Thyroid gland (tissue), 4 donors: ENCODE measurements at regions not wholly inside any gene's neighbourhood (a gene's known extent, or its start where the extent isn't known, plus 50 kb on each side); places are given as distances from the start of the nearest gene placed in this dataset.

Source experiments
- CTCF ChIP-seq, 6 experiments: fragments of 200-600 bp in 3 of 6; fragments of 450-650 bp in 3 of 6; sonication (generic) in 3 of 6; IDR thresholded peaks; one replicate each; pipeline ENCODE4 v1.5.1; 2016 to 2019; ENCODE audit warnings: antibody characterized with exemption in 6 of 6, mild to moderate bottlenecking in 2 of 6, inconsistent platforms in 1 of 6, moderate library complexity in 1 of 6
- POLR2A ChIP-seq, 2 donors: fragments of 450-650 bp; IDR thresholded peaks; one replicate each; pipeline ENCODE4 v1.6.1; 2017; ENCODE audit warnings: antibody characterized with exemption in 2 of 2, mild to moderate bottlenecking in 2 of 2, moderate library complexity in 1 of 2

- TF ChIP-seq CTCF (IDR thresholded peaks at IDR 0.05) (no peak), POLR2A (IDR thresholded peaks at IDR 0.05) (no peak)
These were observed 635.0 kb downstream of the TSN start for GRCh38 chr2:122390406-122390805.
